BLaER1 treated with 17β-estradiol and CSF1 and Interleukin-3, amounts not matched to agents 10 nM and 100 nM (cell line): ENCODE measurements at regions not wholly inside any gene's neighbourhood (a gene's known extent, or its start where the extent isn't known, plus 50 kb on each side); places are given as distances from the start of the nearest gene placed in this dataset.
A peak's percentile ranks its signal among the peaks of the same experiment; 100 is the strongest.

Source experiments
- H3K27ac ChIP-seq, 11 experiments: shearing (Covaris generic); formaldehyde crosslinking; 2 replicates each; pipeline ENCODE4 v1.8.1; 2022
- H3K27me3 ChIP-seq, 11 experiments: shearing (Covaris generic); formaldehyde crosslinking; 2 replicates each; pipeline ENCODE4 v1.8.1; 2022
- H3K36me3 ChIP-seq, 11 experiments: shearing (Covaris generic); formaldehyde crosslinking; 2 replicates each; pipeline ENCODE4 v1.8.1; 2022
- H3K4me1 ChIP-seq, 10 experiments: shearing (Covaris generic); formaldehyde crosslinking; 2 replicates each; pipeline ENCODE4 v1.8.1; 2022
- H3K4me2 ChIP-seq, 11 experiments: shearing (Covaris generic); formaldehyde crosslinking; 2 replicates each; pipeline ENCODE4 v1.8.1; 2022
- H3K4me3 ChIP-seq, 10 experiments: shearing (Covaris generic); formaldehyde crosslinking; 2 replicates each; pipeline ENCODE4 v1.8.1; 2022
- H3K9ac ChIP-seq, 11 experiments: shearing (Covaris generic); formaldehyde crosslinking; 2 replicates each; pipeline ENCODE4 v1.8.1; 2022
- H3K9me3 ChIP-seq, 11 experiments: shearing (Covaris generic); formaldehyde crosslinking; replicated peaks in 1 of 11; 2 replicates each; pipeline ENCODE4 v1.8.1; 2022
- H4K20me1 ChIP-seq, 11 experiments: shearing (Covaris generic); formaldehyde crosslinking; 2 replicates each; pipeline ENCODE4 v1.8.1; 2022
- Cebpa-rat ChIP-seq, 11 experiments: shearing (Covaris generic); IDR thresholded peaks; 2 replicates each; pipeline ENCODE4 v1.8.1; 2022

- Histone ChIP-seq H3K27ac (no peak overlapping the region), H3K4me1 (peaks cover 0 to 15% (median 0%) of the 10 kb centered on the region in 10 experiments; a peak in 1 of 20 replicates), H3K9ac (no peak overlapping the region), H3K4me3 (no peak overlapping the region), H3K4me2 (no peak overlapping the region), H4K20me1 (no peaks in the 10 kb centered on the region), H3K36me3 (no peaks in the 10 kb centered on the region), H3K9me3 (peaks cover 9 to 40% (median 23%) of the 10 kb centered on the region in 11 experiments; a peak in 20 of 22 replicates), H3K27me3 (no peaks in the 10 kb centered on the region)
- TF ChIP-seq Cebpa-rat (IDR thresholded peaks at IDR 0.05) = no peak
These were observed 94.2 kb downstream of the FOXD1 start for GRCh38 chr5:73354406-73354805.

- Histone ChIP-seq H4K20me1 (no peaks in the 10 kb centered on the region), H3K27ac (no peak overlapping the region), H3K9ac (no peak overlapping the region), H3K4me3 (no peak overlapping the region), H3K36me3 (no peaks in the 10 kb centered on the region), H3K27me3 (no peaks in the 10 kb centered on the region), H3K4me2 (0 out of 22 replicates have a peak overlapping the region, but pooled peaks of 1 of the 11 experiments have one; percentile 23), H3K4me1 (peaks cover 0 to 15% (median 0%) of the 10 kb centered on the region in 10 experiments; a peak in 1 of 20 replicates), H3K9me3 (peaks cover 18 to 57% (median 37%) of the 10 kb centered on the region in 11 experiments; a peak in 21 of 22 replicates)
- no peak for TF ChIP-seq Cebpa-rat (IDR thresholded peaks at IDR 0.05)
These were observed 95.8 kb downstream of the FOXD1 start for GRCh38 chr5:73352649-73353230.

GRCh38 chr5:73352243-73352642, 96.3 kb downstream of the FOXD1 start:
- Histone ChIP-seq H3K36me3 (no peaks in the 10 kb centered on the region), H3K4me2 (no peak overlapping the region), H3K27me3 (no peaks in the 10 kb centered on the region), H3K27ac (no peak overlapping the region), H3K4me1 (peaks cover 0 to 15% (median 0%) of the 10 kb centered on the region in 10 experiments; a peak in 1 of 20 replicates), H4K20me1 (no peaks in the 10 kb centered on the region), H3K9me3 (peaks cover 21 to 62% (median 41%) of the 10 kb centered on the region in 11 experiments; a peak in 21 of 22 replicates), H3K4me3 (no peak overlapping the region), H3K9ac (no peak overlapping the region)
- no peak for TF ChIP-seq Cebpa-rat (IDR thresholded peaks at IDR 0.05)

GRCh38 chr5:73351593-73351992, 97.0 kb downstream of the FOXD1 start:
- H3K9ac ChIP-seq = no peak overlapping the region
- H3K27ac ChIP-seq = no peak overlapping the region
- no peaks in the 10 kb centered on the region for H3K36me3 ChIP-seq
- H3K9me3 ChIP-seq = peaks cover 27 to 68% (median 48%) of the 10 kb centered on the region in 11 experiments
- H3K4me2 ChIP-seq = no peak overlapping the region
- no peaks in the 10 kb centered on the region for H4K20me1 ChIP-seq
- H3K4me3 ChIP-seq = no peak overlapping the region
- no peaks in the 10 kb centered on the region for H3K27me3 ChIP-seq
- TF ChIP-seq Cebpa-rat (IDR thresholded peaks at IDR 0.05) = no peak
- H3K4me1 ChIP-seq = peaks cover 0 to 15% (median 0%) of the 10 kb centered on the region in 10 experiments; a peak in 1 of 20 replicates

GRCh38 chr5:73346878-73347408, 101.6 kb downstream of the FOXD1 start:
- Histone ChIP-seq H3K9ac (no peak overlapping the region), H3K9me3 (peaks cover 32 to 71% (median 52%) of the 10 kb centered on the region in 11 experiments), H3K4me3 (no peak overlapping the region), H3K4me1 (peaks cover 0 to 3% (median 0%) of the 10 kb centered on the region in 10 experiments; a peak in 1 of 20 replicates), H3K27ac (no peak overlapping the region), H4K20me1 (no peaks in the 10 kb centered on the region), H3K4me2 (no peak overlapping the region), H3K36me3 (no peaks in the 10 kb centered on the region), H3K27me3 (no peaks in the 10 kb centered on the region)
- TF ChIP-seq Cebpa-rat (IDR thresholded peaks at IDR 0.05) = no peak

GRCh38 chr5:73344835-73345234, 103.7 kb downstream of the FOXD1 start:
- Histone ChIP-seq H3K27me3 (no peaks in the 10 kb centered on the region), H4K20me1 (no peaks in the 10 kb centered on the region), H3K9ac (no peak overlapping the region), H3K4me2 (no peak overlapping the region), H3K36me3 (no peaks in the 10 kb centered on the region), H3K4me3 (no peak overlapping the region), H3K9me3 (peaks cover 23 to 57% (median 33%) of the 10 kb centered on the region in 11 experiments), H3K4me1 (peaks cover 0 to 3% (median 0%) of the 10 kb centered on the region in 10 experiments; a peak in 1 of 20 replicates), H3K27ac (no peak overlapping the region)
- TF ChIP-seq Cebpa-rat (IDR thresholded peaks at IDR 0.05) = no peak

GRCh38 chr5:73339711-73340110, 108.9 kb downstream of the FOXD1 start:
- no peak for TF ChIP-seq Cebpa-rat (IDR thresholded peaks at IDR 0.05)
- Histone ChIP-seq H3K27ac (no peak overlapping the region), H3K27me3 (no peaks in the 10 kb centered on the region)

GRCh38 chr5:73339051-73339575, 109.5 kb downstream of the FOXD1 start:
- Histone ChIP-seq H3K27me3 (no peaks in the 10 kb centered on the region), H3K36me3 (no peaks in the 10 kb centered on the region), H3K9me3 (peaks cover 0 to 12% (median 0%) of the 10 kb centered on the region in 11 experiments; a peak in 3 of 22 replicates), H3K4me3 (no peak overlapping the region), H3K4me2 (no peak overlapping the region), H3K4me1 (peaks cover 0 to 3% (median 0%) of the 10 kb centered on the region in 10 experiments; a peak in 1 of 20 replicates), H3K9ac (no peak overlapping the region), H4K20me1 (no peaks in the 10 kb centered on the region), H3K27ac (no peak overlapping the region)
- TF ChIP-seq Cebpa-rat (IDR thresholded peaks at IDR 0.05) = no peak

More at GRCh38 chr5:73339711-73340110, 108.9 kb downstream of the FOXD1 start:
- Histone ChIP-seq H4K20me1 (no peaks in the 10 kb centered on the region), H3K36me3 (no peaks in the 10 kb centered on the region), H3K9ac (no peak overlapping the region), H3K4me3 (no peak overlapping the region), H3K4me2 (no peak overlapping the region), H3K9me3 (peaks cover 0 to 12% (median 0%) of the 10 kb centered on the region in 11 experiments; a peak in 4 of 22 replicates), H3K4me1 (peaks cover 0 to 3% (median 0%) of the 10 kb centered on the region in 10 experiments; a peak in 1 of 20 replicates)

- Histone ChIP-seq H3K9me3 (peaks cover 0 to 12% (median 0%) of the 10 kb centered on the region in 11 experiments; a peak in 3 of 22 replicates), H4K20me1 (no peaks in the 10 kb centered on the region), H3K36me3 (no peaks in the 10 kb centered on the region), H3K9ac (no peak overlapping the region), H3K4me2 (no peak overlapping the region), H3K27me3 (no peaks in the 10 kb centered on the region), H3K27ac (no peak overlapping the region), H3K4me3 (no peak overlapping the region), H3K4me1 (peaks cover 0 to 3% (median 0%) of the 10 kb centered on the region in 10 experiments; a peak in 1 of 20 replicates)
- TF ChIP-seq Cebpa-rat (IDR thresholded peaks at IDR 0.05) = no peak
These were observed 110.1 kb downstream of the FOXD1 start for GRCh38 chr5:73338256-73339050.
